ENCODE measurements at regions not wholly inside any gene's neighbourhood (a gene's known extent, or its start where the extent isn't known, plus 50 kb on each side); places are given as distances from the start of the nearest gene placed in this dataset.

DNA sequence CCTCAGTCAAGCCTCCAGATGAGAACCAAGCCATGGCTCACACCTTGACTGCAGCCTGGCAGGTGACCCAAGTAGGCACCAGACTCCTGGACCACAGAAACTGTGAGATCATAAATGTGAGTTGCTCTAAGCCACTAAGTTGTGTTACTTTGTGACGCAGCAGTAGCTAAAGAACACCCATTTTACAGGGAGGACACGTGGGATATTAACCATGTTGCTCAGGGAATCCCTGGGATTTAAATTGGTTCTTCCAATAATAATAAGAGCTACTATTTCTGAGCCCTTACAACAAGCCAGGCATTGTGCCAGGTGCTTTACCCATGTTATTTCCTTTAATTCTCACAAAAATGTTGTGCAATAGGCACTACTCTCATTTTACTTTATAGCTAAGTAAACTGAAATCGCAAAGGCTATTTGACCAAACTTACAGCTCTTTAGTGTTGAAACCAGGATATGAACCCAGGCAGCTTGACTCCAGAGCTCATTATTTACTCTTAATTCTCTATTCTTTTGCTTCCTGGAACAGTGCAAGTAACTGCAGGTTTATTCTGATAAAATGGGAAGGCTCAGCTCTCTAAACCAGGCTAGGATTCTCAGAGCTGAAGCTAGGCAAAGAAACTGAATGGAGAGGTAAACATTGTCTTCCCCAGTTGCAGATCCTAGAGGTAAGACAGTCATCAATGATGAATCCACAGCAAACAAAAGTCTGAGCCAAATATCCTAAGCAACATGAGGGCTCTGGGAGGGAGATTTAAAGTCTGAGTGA lies 294.4 kb downstream of the KBTBD8 start:
- Histone ChIP-seq H3K4me1 (ENCODE audit: insufficient read depth, low read length, severe bottlenecking) (no peaks in the 10 kb centered on the region), H3K9ac (ENCODE audit: low read length) (no peak overlapping the region), H3K36me3 (ENCODE audit: insufficient read depth, low read length) (no peaks in the 10 kb centered on the region), H3K27me3 (ENCODE audit: insufficient read depth, low read length) (no peaks in the 10 kb centered on the region), H3K4me3 (ENCODE audit: low read depth, low read length, poor library complexity, severe bottlenecking) (no peak overlapping the region), H4K20me1 (ENCODE audit: insufficient read depth, low read length) (no peaks in the 10 kb centered on the region), H3F3A (ENCODE audit: insufficient read depth, low read length) (no peaks in the 10 kb centered on the region), H2AFZ (ENCODE audit: low read length) (no peak overlapping the region), H3K4me2 (ENCODE audit: low read length) (no peak overlapping the region), H3K27ac (ENCODE audit: low read depth, low read length, poor library complexity, severe bottlenecking) (no peak overlapping the region), H3K9me3 (ENCODE audit: low read length) (no peaks in the 10 kb centered on the region), H3K79me2 (ENCODE audit: insufficient read depth, low read length) (no peaks in the 10 kb centered on the region), H3K9me2 (ENCODE audit: low read depth, low read length) (no peaks in the 10 kb centered on the region)
- TF ChIP-seq EZH2 (IDR thresholded peaks at IDR 0.05; ENCODE audit: borderline replicate concordance, low read length): no peak
- TF ChIP-seq, protein P1, sequence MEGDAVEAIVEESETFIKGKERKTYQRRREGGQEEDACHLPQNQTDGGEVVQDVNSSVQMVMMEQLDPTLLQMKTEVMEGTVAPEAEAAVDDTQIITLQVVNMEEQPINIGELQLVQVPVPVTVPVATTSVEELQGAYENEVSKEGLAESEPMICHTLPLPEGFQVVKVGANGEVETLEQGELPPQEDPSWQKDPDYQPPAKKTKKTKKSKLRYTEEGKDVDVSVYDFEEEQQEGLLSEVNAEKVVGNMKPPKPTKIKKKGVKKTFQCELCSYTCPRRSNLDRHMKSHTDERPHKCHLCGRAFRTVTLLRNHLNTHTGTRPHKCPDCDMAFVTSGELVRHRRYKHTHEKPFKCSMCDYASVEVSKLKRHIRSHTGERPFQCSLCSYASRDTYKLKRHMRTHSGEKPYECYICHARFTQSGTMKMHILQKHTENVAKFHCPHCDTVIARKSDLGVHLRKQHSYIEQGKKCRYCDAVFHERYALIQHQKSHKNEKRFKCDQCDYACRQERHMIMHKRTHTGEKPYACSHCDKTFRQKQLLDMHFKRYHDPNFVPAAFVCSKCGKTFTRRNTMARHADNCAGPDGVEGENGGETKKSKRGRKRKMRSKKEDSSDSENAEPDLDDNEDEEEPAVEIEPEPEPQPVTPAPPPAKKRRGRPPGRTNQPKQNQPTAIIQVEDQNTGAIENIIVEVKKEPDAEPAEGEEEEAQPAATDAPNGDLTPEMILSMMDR (IDR thresholded peaks at IDR 0.05; ENCODE audit: low read length): no peak

GRCh38 chr3:67294341-67294740 lies 296.2 kb downstream of the KBTBD8 start:
- Histone ChIP-seq H3K9me2 (ENCODE audit: low read depth, low read length) (no peaks in the 10 kb centered on the region), H3K4me2 (ENCODE audit: low read length) (no peak overlapping the region), H3K27me3 (ENCODE audit: insufficient read depth, low read length) (no peaks in the 10 kb centered on the region), H3K79me2 (ENCODE audit: insufficient read depth, low read length) (no peaks in the 10 kb centered on the region), H3K9ac (ENCODE audit: low read length) (no peak overlapping the region), H2AFZ (ENCODE audit: low read length) (no peak overlapping the region), H3F3A (ENCODE audit: insufficient read depth, low read length) (no peaks in the 10 kb centered on the region), H4K20me1 (ENCODE audit: insufficient read depth, low read length) (no peaks in the 10 kb centered on the region), H3K27ac (ENCODE audit: low read depth, low read length, poor library complexity, severe bottlenecking) (no peak overlapping the region), H3K36me3 (ENCODE audit: insufficient read depth, low read length) (no peaks in the 10 kb centered on the region), H3K4me1 (ENCODE audit: insufficient read depth, low read length, severe bottlenecking) (no peaks in the 10 kb centered on the region), H3K9me3 (ENCODE audit: low read length) (no peaks in the 10 kb centered on the region), H3K4me3 (ENCODE audit: low read depth, low read length, poor library complexity, severe bottlenecking) (no peak overlapping the region)
- no peak for TF ChIP-seq EZH2 (IDR thresholded peaks at IDR 0.05; ENCODE audit: borderline replicate concordance, low read length)
- TF ChIP-seq, protein P1 (IDR thresholded peaks at IDR 0.05; ENCODE audit: low read length): no peak

DNA sequence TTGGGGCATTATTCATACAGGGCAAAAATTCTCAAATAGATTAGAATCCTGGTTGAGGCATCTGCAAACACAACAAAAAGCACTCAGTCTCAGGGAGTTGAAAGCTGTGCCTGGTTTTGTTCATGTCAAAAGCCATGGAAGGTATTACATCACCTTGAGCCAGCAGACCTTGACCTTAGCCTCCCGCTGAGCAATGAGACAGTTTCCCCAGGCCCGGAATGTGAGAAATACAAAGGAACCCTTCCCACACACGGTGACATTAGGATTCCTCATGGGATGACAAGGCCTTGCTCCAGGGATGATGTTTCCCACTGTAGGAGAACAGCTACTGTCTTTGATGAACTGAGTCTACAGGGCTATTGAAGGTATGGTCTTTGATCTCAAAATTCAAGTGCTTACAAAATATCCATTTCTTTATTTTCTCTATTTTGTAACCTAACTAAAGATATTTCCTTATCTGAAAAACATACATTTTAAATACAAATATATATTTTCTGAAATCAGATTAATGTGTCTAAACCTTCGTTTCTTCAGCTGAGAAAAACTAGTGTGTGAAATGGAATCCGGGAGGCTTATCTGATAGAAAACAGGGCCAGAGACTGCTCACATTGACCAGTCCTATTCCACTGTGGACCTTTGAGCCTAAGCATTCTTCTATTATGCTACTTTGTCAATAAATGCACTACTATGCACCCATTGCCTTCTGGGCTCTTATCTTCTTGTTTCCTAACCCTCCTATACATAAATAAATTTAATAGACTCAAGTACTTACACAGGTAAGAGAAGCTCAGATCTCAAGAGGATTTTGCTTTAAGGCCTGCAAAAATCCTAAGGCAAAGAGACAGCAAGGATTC lies 298.2 kb downstream of the KBTBD8 start:
- H3K4me1 ChIP-seq (ENCODE audit: insufficient read depth, low read length, severe bottlenecking): no peaks in the 10 kb centered on the region
- H2AFZ ChIP-seq (ENCODE audit: low read length): no peak overlapping the region
- H3K79me2 ChIP-seq (ENCODE audit: insufficient read depth, low read length): no peaks in the 10 kb centered on the region
- H3K4me3 ChIP-seq (ENCODE audit: low read depth, low read length, poor library complexity, severe bottlenecking): no peak overlapping the region
- no peaks in the 10 kb centered on the region for H3K9me3 ChIP-seq (ENCODE audit: low read length)
- no peaks in the 10 kb centered on the region for H3F3A ChIP-seq (ENCODE audit: insufficient read depth, low read length)
- no peak overlapping the region for H3K27ac ChIP-seq (ENCODE audit: low read depth, low read length, poor library complexity, severe bottlenecking)
- H3K9me2 ChIP-seq (ENCODE audit: low read depth, low read length): no peaks in the 10 kb centered on the region
- H3K4me2 ChIP-seq (ENCODE audit: low read length): no peak overlapping the region
- TF ChIP-seq, protein P1 (IDR thresholded peaks at IDR 0.05; ENCODE audit: low read length): no peak
- TF ChIP-seq EZH2 (IDR thresholded peaks at IDR 0.05; ENCODE audit: borderline replicate concordance, low read length): no peak
- no peaks in the 10 kb centered on the region for H4K20me1 ChIP-seq (ENCODE audit: insufficient read depth, low read length)
- H3K36me3 ChIP-seq (ENCODE audit: insufficient read depth, low read length): no peaks in the 10 kb centered on the region
- no peaks in the 10 kb centered on the region for H3K27me3 ChIP-seq (ENCODE audit: insufficient read depth, low read length)
- H3K9ac ChIP-seq (ENCODE audit: low read length): no peak overlapping the region
